ENCODE measurements at regions not wholly inside any gene's neighbourhood (a gene's known extent, or its start where the extent isn't known, plus 50 kb on each side); places are given as distances from the start of the nearest gene placed in this dataset.

DNA sequence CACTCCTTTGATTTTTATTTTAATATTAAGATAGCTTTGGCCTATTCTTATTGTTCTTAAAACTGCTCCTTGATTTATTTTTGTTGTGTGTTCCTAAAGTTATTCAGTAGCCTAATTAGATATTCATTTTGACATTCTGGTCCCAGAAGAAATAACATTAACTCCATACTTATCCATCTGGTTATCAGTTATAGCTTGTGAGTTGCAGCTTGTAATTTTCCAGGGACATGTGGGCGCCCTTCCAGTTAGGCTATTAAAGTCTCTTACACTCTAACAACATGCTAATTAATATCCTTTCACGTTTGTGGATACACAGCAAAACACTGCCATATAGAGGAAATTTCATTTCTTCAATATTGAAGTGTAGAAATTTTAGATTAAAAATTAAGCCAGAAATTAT lies 987.5 kb downstream of the HACE1 start:
- ChIA-PET RAD21 (ENCODE audit: unreplicated experiment) (no interaction called here), CTCF (no interaction called here), SMC1A (ENCODE audit: uncharacterized antibody, unreplicated experiment) (interaction anchor here (1.0 kb wide), 1 partner anchor 44 kb away, joined by 3 read pairs; no protein-coding TSS in a partner anchor), POLR2A (no interaction called here)
- Histone ChIP-seq H2AFZ (ENCODE audit: control insufficient read depth, low read depth, low read length) (no peak overlapping the region), H3K36me3 (ENCODE audit: control insufficient read depth in 2 of 2, insufficient read depth in 2 of 2, low read length in 1 of 2) (no peaks in the 10 kb centered on the region), H3K9ac (ENCODE audit: control insufficient read depth, insufficient read depth, low read length) (no peak overlapping the region), H3K79me2 (ENCODE audit: control insufficient read depth, insufficient read depth, low read length) (no peaks in the 10 kb centered on the region), H3K27me3 (replicated peaks in 1 of 2; ENCODE audit: control insufficient read depth in 2 of 2, insufficient read depth in 2 of 2, low read length in 1 of 2) (no peaks in the 10 kb centered on the region), H3K9me3 (replicated peaks; ENCODE audit: control insufficient read depth, insufficient read depth, low read length) (no peaks in the 10 kb centered on the region), H3K27ac (ENCODE audit: control insufficient read depth, insufficient read depth) (no peak overlapping the region), H4K20me1 (ENCODE audit: control insufficient read depth, insufficient read depth) (no peaks in the 10 kb centered on the region), H3K4me1 (ENCODE audit: control insufficient read depth, insufficient read depth, low read length) (no peaks in the 10 kb centered on the region), H3K4me2 (ENCODE audit: control insufficient read depth, insufficient read depth) (no peak overlapping the region), H3K4me3 (no peak overlapping the region)
- intact Hi-C loops (cut with micrococcal nuclease; ENCODE audit: unreplicated experiment) (no loop called here), in situ Hi-C loops (cut with MboI) (no loop called here)
- FAIRE-seq (no peak), DNase-seq (ENCODE audit: low read depth, low spot score) (no peak), ATAC-seq (no peak)
- 0% methylated on average over 2 of the region's 2 CpGs for WGBS (ENCODE audit: insufficient coverage, insufficient replicate concordance, low lambda C conversion rate, missing lambda C conversion rate)
- BruUV-seq (replicated peaks) = no TSS peak
- no peak for TF ChIP-seq SREBF2 (IDR thresholded peaks at IDR 0.05; ENCODE audit: low read length)
- TF ChIP-seq IKZF1 (conservative IDR thresholded peaks at IDR 0.05) = no peak
- TF ChIP-seq, protein P1, sequence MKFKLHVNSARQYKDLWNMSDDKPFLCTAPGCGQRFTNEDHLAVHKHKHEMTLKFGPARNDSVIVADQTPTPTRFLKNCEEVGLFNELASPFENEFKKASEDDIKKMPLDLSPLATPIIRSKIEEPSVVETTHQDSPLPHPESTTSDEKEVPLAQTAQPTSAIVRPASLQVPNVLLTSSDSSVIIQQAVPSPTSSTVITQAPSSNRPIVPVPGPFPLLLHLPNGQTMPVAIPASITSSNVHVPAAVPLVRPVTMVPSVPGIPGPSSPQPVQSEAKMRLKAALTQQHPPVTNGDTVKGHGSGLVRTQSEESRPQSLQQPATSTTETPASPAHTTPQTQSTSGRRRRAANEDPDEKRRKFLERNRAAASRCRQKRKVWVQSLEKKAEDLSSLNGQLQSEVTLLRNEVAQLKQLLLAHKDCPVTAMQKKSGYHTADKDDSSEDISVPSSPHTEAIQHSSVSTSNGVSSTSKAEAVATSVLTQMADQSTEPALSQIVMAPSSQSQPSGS (IDR thresholded peaks at IDR 0.05; ENCODE audit: low read length) = no peak
- no peak for TF ChIP-seq USF1 (IDR thresholded peaks at IDR 0.05; ENCODE audit: borderline replicate concordance, extremely low read length, insufficient read depth, low read depth, low read length)
- TF ChIP-seq SRF (IDR thresholded peaks at IDR 0.05; ENCODE audit: low read depth in 2 of 2, low read length in 2 of 2) = no peak
- TF ChIP-seq NFIC (IDR thresholded peaks at IDR 0.05; ENCODE audit: low read depth, low read length) = no peak

DNA sequence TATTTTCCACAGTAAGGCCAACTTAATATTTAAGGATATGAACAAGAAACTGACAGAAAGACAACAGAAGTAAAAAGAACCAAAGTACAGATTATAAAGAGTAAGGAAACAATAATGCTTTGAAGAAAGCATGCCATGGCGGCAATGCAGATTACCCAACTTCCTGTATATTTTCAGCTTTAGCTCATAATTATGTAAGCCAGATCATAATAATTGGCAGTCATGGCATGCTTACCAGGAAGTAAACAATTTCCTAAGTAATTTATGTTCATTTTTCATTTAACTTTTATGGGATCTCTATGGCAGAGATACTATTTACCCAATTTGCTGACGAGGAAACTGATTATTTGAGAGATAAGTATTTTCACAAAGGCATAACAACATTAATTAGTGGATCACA lies 988.7 kb downstream of the HACE1 start:
- Histone ChIP-seq H4K20me1 (ENCODE audit: control insufficient read depth, insufficient read depth) (no peaks in the 10 kb centered on the region), H3K9me3 (replicated peaks; ENCODE audit: control insufficient read depth, insufficient read depth, low read length) (no peaks in the 10 kb centered on the region), H3K9ac (ENCODE audit: control insufficient read depth, insufficient read depth, low read length) (no peak overlapping the region), H3K4me3 (no peak overlapping the region), H3K27ac (ENCODE audit: control insufficient read depth, insufficient read depth) (no peak overlapping the region), H3K27me3 (replicated peaks in 1 of 2; ENCODE audit: control insufficient read depth in 2 of 2, insufficient read depth in 2 of 2, low read length in 1 of 2) (no peaks in the 10 kb centered on the region), H3K4me1 (ENCODE audit: control insufficient read depth, insufficient read depth, low read length) (no peaks in the 10 kb centered on the region), H3K79me2 (ENCODE audit: control insufficient read depth, insufficient read depth, low read length) (no peaks in the 10 kb centered on the region), H3K4me2 (ENCODE audit: control insufficient read depth, insufficient read depth) (no peak overlapping the region), H3K36me3 (ENCODE audit: control insufficient read depth in 2 of 2, insufficient read depth in 2 of 2, low read length in 1 of 2) (no peaks in the 10 kb centered on the region), H2AFZ (ENCODE audit: control insufficient read depth, low read depth, low read length) (no peak overlapping the region)
- FAIRE-seq (no peak), DNase-seq (ENCODE audit: low read depth, low spot score) (no peak), ATAC-seq (no peak)
- intact Hi-C loops (cut with micrococcal nuclease; ENCODE audit: unreplicated experiment) = no loop called here
- ChIA-PET CTCF (no interaction called here), POLR2A (no interaction called here), SMC1A (ENCODE audit: uncharacterized antibody, unreplicated experiment) (no interaction called here), RAD21 (ENCODE audit: unreplicated experiment) (no interaction called here)
- in situ Hi-C loops (cut with MboI) = no loop called here
- 60% methylated on average over 2 of the region's 2 CpGs for WGBS (ENCODE audit: insufficient coverage, insufficient replicate concordance, low lambda C conversion rate, missing lambda C conversion rate)
- no TSS peak for BruUV-seq (replicated peaks)
- no peak for TF ChIP-seq CHD2 (IDR thresholded peaks at IDR 0.05; ENCODE audit: borderline replicate concordance, low read depth, low read length)
- no peak for TF ChIP-seq RB1 (IDR thresholded peaks at IDR 0.05; ENCODE audit: borderline replicate concordance)
- TF ChIP-seq WRNIP1 (IDR thresholded peaks at IDR 0.05; ENCODE audit: borderline replicate concordance, low read depth, low read length) = no peak
- TF ChIP-seq RFX5 (IDR thresholded peaks at IDR 0.05; ENCODE audit: low read depth, low read length) = no peak
- TF ChIP-seq, protein P2, sequence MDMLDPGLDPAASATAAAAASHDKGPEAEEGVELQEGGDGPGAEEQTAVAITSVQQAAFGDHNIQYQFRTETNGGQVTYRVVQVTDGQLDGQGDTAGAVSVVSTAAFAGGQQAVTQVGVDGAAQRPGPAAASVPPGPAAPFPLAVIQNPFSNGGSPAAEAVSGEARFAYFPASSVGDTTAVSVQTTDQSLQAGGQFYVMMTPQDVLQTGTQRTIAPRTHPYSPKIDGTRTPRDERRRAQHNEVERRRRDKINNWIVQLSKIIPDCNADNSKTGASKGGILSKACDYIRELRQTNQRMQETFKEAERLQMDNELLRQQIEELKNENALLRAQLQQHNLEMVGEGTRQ (IDR thresholded peaks at IDR 0.05; ENCODE audit: borderline replicate concordance, low read depth, low read length) = no peak
- TF ChIP-seq SREBF1 (IDR thresholded peaks at IDR 0.05; ENCODE audit: low read length) = no peak
- TF ChIP-seq ZNF384 (IDR thresholded peaks at IDR 0.05; ENCODE audit: borderline replicate concordance, low read depth, low read length) = no peak
- no peak for TF ChIP-seq HCFC1 (IDR thresholded peaks at IDR 0.05; ENCODE audit: low read length)
- no peak for TF ChIP-seq PAX8 (IDR thresholded peaks at IDR 0.05)
- TF ChIP-seq ZBED1 (IDR thresholded peaks at IDR 0.05; ENCODE audit: borderline replicate concordance) = no peak
- no peak for TF ChIP-seq PAX5 (IDR thresholded peaks at IDR 0.05; ENCODE audit: borderline replicate concordance, low read depth, low read length)
- no peak for TF ChIP-seq POU2F2 (IDR thresholded peaks at IDR 0.05; ENCODE audit: borderline replicate concordance, low read depth, low read length)
- TF ChIP-seq SUZ12 (IDR thresholded peaks at IDR 0.05; ENCODE audit: unreplicated experiment) = no peak
